ENCODE measurements at regions not wholly inside any gene's neighbourhood (a gene's known extent, or its start where the extent isn't known, plus 50 kb on each side); places are given as distances from the start of the nearest gene placed in this dataset.

- peaks cover 9% of the 10 kb centered on the region for H3K4me1 ChIP-seq (ENCODE audit: insufficient read depth, low read length)
- DNase-seq: peak in 1 of 14 experiments; percentile 54
- no peak for ATAC-seq (ENCODE audit: poor library complexity)
- Mint-ChIP-seq H3K4me3 (no peak overlapping the region), H3K36me3 (ENCODE audit: low read depth) (no peaks in the 10 kb centered on the region), H3K27ac (no peak overlapping the region), H3K4me1 (ENCODE audit: low read depth) (peaks cover 14% of the 10 kb centered on the region), H3K27me3 (no peaks in the 10 kb centered on the region), H3K9me3 (no peaks in the 10 kb centered on the region)
- ChIA-PET CTCF (no interaction called here), POLR2A (no interaction called here)
- TF ChIP-seq, protein P1, sequence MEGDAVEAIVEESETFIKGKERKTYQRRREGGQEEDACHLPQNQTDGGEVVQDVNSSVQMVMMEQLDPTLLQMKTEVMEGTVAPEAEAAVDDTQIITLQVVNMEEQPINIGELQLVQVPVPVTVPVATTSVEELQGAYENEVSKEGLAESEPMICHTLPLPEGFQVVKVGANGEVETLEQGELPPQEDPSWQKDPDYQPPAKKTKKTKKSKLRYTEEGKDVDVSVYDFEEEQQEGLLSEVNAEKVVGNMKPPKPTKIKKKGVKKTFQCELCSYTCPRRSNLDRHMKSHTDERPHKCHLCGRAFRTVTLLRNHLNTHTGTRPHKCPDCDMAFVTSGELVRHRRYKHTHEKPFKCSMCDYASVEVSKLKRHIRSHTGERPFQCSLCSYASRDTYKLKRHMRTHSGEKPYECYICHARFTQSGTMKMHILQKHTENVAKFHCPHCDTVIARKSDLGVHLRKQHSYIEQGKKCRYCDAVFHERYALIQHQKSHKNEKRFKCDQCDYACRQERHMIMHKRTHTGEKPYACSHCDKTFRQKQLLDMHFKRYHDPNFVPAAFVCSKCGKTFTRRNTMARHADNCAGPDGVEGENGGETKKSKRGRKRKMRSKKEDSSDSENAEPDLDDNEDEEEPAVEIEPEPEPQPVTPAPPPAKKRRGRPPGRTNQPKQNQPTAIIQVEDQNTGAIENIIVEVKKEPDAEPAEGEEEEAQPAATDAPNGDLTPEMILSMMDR (IDR thresholded peaks at IDR 0.05): no peak
- H3K27ac ChIP-seq (ENCODE audit: low read depth in 1 of 2, low read length in 2 of 2): no peak overlapping the region
- H3K4me3 ChIP-seq (ENCODE audit: low read length): no peak overlapping the region
- no peaks in the 10 kb centered on the region for H3K36me3 ChIP-seq (ENCODE audit: insufficient read depth, low read length)
- intact Hi-C loops (cut with DNase I, micrococcal nuclease): no loop called here
- no peaks in the 10 kb centered on the region for H3K27me3 ChIP-seq (ENCODE audit: control insufficient read depth in 1 of 2, insufficient read depth in 2 of 2, low read length in 2 of 2)
- H3K9me3 ChIP-seq (ENCODE audit: control insufficient read depth in 1 of 2, insufficient read depth in 1 of 2, low read length in 2 of 2): no peaks in the 10 kb centered on the region
Observed at GRCh38 chr10:110389255-110389654, 84.5 kb upstream of the SMNDC1 start.

- Histone ChIP-seq H3K9me3 (ENCODE audit: control insufficient read depth in 1 of 2, insufficient read depth in 1 of 2, low read length in 2 of 2) (no peaks in the 10 kb centered on the region), H3K4me3 (ENCODE audit: low read length) (no peak overlapping the region), H3K27me3 (ENCODE audit: control insufficient read depth in 1 of 2, insufficient read depth in 2 of 2, low read length in 2 of 2) (no peaks in the 10 kb centered on the region), H3K27ac (ENCODE audit: low read depth in 1 of 2, low read length in 2 of 2) (no peak overlapping the region), H3K4me1 (ENCODE audit: insufficient read depth, low read length) (peaks cover 19% of the 10 kb centered on the region), H3K36me3 (ENCODE audit: insufficient read depth, low read length) (no peaks in the 10 kb centered on the region)
- ATAC-seq (ENCODE audit: poor library complexity): no peak
- DNase-seq: no peak
- no peak overlapping the region for H3K4me3 Mint-ChIP-seq
- no peak overlapping the region for H3K27ac Mint-ChIP-seq
- intact Hi-C loops (cut with DNase I, micrococcal nuclease): no loop called here
- POLR2A ChIA-PET: no interaction called here
- CTCF ChIA-PET: no interaction called here
- H3K36me3 Mint-ChIP-seq (ENCODE audit: low read depth): no peaks in the 10 kb centered on the region
- H3K27me3 Mint-ChIP-seq: no peaks in the 10 kb centered on the region
- H3K9me3 Mint-ChIP-seq: no peaks in the 10 kb centered on the region
- TF ChIP-seq, protein P1 (IDR thresholded peaks at IDR 0.05): no peak
- peaks cover 14% of the 10 kb centered on the region for H3K4me1 Mint-ChIP-seq (ENCODE audit: low read depth)
Observed at GRCh38 chr10:110391541-110391940, 86.8 kb upstream of the SMNDC1 start.

GRCh38 chr10:110392121-110392520, 87.4 kb upstream of the SMNDC1 start:
- H3K36me3 ChIP-seq (ENCODE audit: insufficient read depth, low read length): no peaks in the 10 kb centered on the region
- ATAC-seq (ENCODE audit: poor library complexity) (no peak), DNase-seq (no peak)
- no peaks in the 10 kb centered on the region for H3K9me3 ChIP-seq (ENCODE audit: control insufficient read depth in 1 of 2, insufficient read depth in 1 of 2, low read length in 2 of 2)
- Mint-ChIP-seq H3K27me3 (no peaks in the 10 kb centered on the region), H3K4me1 (ENCODE audit: low read depth) (peaks cover 14% of the 10 kb centered on the region), H3K27ac (no peak overlapping the region), H3K4me3 (no peak overlapping the region), H3K9me3 (no peaks in the 10 kb centered on the region), H3K36me3 (ENCODE audit: low read depth) (no peaks in the 10 kb centered on the region)
- H3K4me3 ChIP-seq (ENCODE audit: low read length): no peak overlapping the region
- H3K27me3 ChIP-seq (ENCODE audit: control insufficient read depth in 1 of 2, insufficient read depth in 2 of 2, low read length in 2 of 2): no peaks in the 10 kb centered on the region
- peaks cover 19% of the 10 kb centered on the region for H3K4me1 ChIP-seq (ENCODE audit: insufficient read depth, low read length)
- no peak overlapping the region for H3K27ac ChIP-seq (ENCODE audit: low read depth in 1 of 2, low read length in 2 of 2)
- CTCF ChIA-PET: no interaction called here
- intact Hi-C loops (cut with DNase I, micrococcal nuclease): no loop called here
- POLR2A ChIA-PET: no interaction called here
- TF ChIP-seq, protein P1 (IDR thresholded peaks at IDR 0.05): no peak
